HG03108 (cell line): ENCODE measurements at regions not wholly inside any gene's neighbourhood (a gene's known extent, or its start where the extent isn't known, plus 50 kb on each side); places are given as distances from the start of the nearest gene placed in this dataset.
"Not testable (repeated sequence)": the region's sequence is repeated elsewhere in the genome, so short reads cannot be mapped to it uniquely, and the experiment has no call there.

Source experiments
- ATAC-seq: cut with Tn5 transposase; IDR thresholded peaks from one replicate; pipeline ENCODE4 v1.9.1; 2021; ENCODE audit warnings: moderate library complexity; ENCODE audit not compliant: unreplicated experiment

DNA sequence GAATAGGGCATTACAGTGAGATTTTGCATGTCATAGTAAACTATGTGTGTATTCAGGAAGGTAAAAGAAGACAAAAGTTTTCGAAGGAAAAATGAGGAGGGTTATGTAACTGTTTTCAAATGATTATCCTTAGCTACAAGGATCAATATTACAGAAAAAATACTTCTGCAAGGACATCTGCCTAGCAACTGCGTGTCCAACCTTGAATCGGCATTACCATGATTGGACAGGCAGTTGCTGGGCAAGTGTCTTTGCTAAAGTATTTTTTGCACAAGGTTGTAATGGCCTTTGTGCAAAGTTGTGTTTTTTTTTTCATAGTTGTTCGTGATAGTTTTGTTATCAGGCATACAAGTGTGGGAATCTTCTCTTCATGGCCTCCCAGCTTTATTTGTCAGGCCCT is 136.8 kb downstream of the FASLG start:
- no peak for ATAC-seq

DNA sequence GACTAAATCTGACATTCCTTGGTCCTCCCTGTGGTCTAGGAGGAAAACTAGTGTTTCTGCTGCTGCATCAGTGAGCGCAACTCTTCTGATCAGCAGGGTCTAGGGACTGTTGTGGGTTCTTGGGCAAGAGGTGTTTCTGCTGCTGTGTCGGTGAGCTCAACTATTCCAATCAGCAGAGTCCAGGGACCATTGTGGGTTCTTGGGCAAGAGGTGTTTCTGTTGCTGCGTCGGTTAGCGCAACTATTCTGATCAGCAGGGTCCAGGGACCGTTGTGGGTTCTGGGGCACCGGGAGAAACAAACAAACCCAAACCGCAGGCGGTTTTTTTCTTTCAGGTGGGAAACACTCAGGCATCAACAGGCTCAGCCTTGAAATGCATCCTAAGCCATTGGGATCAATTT is 140.9 kb downstream of the FASLG start:
- not testable (repeated sequence) for ATAC-seq

GRCh38 chr1:172801771-172802322 is 142.9 kb downstream of the FASLG start:
- ATAC-seq, result no peak

- ATAC-seq, result no peak
Observed at GRCh38 chr1:172809750-172810149, 150.8 kb downstream of the FASLG start.

DNA sequence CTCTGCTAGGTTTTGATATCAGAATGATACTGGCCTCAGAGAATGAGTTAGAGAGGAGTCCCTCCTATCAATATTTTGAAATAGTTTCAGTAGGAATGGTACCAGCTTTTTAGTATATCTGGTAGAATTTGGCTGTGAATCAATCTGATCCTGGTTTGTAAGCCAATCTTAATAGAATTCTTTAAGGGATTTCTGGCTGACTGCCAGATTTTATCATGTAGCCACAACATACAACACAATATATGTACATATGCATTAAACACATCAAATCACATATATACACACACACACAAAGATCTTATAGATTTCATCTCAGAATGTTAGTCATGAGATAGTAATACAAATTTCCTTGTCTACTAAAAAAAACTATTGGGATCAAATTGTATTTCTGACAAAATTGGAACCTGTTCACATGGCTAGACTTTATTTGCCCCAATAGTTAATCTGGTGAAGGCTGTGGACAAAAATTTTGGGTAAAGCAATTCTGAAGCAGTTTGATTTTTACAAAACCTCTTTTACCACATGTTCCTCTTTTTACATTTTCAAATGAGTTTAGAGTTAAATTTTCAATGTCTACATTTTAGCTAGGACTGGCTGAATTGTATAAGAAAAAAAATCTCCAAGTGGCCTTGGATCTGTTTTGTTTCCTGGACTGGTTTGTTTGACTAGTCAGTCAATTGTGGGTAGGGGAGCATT is 151.7 kb downstream of the FASLG start:
- no peak for ATAC-seq

DNA sequence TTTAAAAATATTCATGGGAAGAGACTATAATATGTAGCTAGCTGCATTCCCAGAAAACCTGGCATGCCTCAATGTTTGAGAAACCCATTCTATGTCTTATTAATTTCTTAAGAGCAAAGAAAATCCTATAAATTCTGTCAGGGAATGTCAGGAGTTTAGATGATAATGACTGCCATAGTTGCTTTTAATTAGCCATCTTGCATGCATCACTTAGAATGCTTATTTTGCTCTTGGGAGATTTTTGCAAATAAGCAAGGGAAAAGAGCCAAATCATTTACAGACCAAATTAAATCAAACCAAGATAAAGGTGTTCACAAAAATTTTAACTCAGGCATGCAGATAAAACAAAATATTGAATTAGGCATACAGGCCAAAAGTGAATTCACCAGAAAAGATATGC is 152.8 kb downstream of the FASLG start:
- ATAC-seq, result no peak

DNA sequence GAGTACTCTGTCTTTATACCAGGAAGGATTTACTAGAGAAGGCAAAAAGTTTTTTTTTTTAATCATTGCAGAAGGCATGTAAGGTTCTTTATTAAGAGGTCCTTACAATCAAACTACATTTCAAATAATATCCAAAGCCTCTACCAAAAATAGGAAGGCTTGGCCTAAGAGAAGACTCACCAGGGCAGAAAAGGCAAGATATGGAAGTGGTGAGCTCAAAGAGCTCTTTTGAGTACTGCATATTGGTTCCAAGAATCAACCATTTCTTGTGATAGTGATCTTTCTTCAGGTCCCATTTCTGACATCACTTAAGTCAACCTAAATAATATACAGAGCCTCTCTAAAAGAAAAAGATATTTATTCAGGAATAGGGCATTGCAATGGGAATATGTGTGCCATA is 153.2 kb downstream of the FASLG start:
- no peak for ATAC-seq

DNA sequence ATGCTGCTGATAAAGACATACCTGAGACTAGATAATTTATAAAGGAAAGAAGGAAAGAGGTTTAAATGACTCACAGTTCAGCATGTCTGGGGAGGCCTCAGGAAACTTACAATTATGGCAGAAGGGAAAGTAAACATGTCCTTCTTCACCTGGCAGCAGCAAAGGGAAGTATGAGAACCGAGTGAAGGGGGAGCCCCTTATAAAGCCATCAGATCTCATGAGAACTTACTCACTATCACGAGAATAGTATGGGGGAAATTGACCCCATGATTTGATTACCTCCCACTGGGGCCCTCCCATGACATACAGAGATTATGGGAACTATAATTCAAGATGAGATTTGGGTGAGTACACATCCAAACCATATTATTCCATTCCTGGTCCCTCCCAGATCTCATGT is 154.4 kb downstream of the FASLG start:
- no peak for ATAC-seq

DNA sequence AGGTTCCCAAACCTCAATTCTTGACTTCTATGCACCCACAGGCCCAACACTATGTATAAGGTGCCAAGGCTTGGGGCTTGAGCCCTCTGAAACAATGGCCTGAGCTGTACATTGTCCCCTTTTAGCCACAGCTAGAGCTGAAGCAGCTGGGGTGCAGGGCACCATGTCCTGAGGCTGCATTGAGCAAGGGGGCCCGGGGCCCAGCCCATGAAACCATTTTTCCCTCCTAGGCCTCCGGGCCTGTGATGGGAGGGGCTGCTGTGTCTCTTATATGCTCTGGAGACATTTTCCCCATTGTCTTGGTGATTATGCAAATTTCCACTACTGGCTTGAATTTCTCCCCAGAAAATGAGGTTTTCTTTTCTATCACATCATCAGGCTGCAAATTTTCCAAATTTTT is 155.5 kb downstream of the FASLG start:
- no peak for ATAC-seq

DNA sequence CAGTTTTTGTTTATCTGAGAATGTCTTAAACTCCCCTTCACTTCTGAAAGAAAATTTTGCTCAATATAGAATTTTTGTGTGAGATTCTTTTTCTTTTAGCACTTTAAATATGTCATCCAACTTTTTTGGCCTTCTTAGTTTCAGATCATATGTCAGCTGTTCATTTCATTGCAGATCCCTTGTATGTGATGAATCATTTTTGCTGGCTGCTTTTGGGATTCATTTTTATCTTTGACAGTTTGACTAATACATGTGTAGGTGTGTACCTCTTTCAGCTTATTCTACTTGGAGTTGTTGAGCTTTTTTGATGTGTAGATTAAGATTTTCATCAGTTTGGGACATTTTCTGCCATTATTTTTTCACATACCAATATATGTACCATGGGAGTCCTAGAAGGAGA is 156.8 kb downstream of the FASLG start:
- no peak for ATAC-seq

GRCh38 chr1:172818841-172819527 is 160.1 kb downstream of the FASLG start:
- ATAC-seq, result peak; percentile 88

DNA sequence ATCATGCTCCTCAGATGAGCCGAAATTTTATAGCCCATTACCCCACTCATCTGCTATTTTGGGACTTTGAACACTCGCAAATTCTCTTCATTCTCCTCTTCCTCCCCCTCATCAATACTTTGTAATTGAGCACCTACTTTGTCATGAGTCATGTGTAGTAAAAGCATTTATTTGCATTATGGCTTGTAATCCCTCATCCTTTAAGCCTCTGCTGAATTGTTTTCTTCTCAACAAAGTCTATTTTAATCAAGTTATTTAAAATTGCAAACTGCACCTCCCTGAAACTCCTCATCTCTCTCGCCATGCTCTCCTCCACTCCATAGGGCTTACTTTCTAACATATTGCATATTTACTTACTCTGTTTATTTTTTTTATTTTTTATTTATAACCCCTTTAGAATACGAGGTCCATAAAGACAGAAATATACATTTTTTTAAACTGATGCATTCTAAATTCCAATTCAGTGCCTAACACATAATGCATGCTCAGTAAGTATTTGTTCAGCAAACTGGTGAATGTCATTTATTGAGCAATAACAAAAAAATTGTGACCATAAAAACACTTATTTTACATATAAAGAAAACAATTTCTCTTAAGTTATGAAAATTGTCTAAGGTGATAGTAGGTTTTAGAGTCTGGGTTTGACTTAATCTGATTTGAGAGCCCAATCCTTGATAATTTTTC is 161.7 kb downstream of the FASLG start:
- no peak for ATAC-seq

DNA sequence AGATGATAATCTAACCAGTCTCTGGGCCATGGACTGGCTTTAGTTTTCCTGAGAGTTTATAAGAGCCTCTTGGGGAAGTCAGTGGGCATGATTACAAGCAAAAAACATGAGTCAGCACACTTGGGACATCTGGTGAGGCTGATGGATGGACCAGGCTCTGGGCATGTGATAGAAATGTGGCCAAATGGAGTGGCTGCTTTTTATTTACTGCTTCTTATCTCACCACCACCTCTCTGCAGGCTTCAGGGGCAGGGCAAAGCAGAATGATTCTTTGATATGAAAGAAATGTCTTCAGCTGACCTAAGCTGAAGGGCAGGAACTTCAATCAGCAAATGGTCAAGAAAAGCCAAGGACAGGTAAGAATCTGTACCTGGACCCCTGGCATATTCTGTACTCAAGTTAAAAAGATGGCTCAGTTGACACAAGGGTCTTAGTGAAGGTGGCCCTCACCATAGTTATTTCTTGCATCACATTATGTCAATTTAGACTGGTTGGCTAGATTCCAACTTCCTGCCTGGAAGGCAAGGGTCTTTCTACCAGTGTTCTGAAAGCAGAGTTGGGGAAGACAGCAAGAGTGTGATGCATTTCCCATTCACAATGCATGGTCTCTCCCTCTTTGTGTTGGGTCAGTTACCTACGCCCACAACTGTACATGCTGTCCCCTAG is 162.8 kb downstream of the FASLG start:
- ATAC-seq, result no peak

DNA sequence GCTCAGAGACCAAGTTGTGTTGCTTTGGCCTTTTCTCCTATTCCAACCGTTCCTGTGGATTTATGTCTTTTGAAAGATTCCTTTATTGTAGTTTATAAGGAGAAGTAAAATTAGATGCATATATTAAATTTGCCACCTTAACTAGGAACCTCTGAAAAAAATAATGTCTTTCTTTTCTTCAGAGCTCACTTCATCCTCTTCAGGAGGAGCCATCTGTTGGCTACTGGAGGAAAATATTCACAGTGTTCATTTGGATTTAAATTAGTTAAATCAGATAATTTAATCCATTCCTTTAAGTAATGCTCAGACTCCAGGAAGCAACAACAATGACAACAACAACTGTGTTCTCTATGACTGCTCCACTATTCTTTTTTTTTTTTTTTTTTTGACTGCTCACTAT is 164.0 kb downstream of the FASLG start:
- no peak for ATAC-seq

DNA sequence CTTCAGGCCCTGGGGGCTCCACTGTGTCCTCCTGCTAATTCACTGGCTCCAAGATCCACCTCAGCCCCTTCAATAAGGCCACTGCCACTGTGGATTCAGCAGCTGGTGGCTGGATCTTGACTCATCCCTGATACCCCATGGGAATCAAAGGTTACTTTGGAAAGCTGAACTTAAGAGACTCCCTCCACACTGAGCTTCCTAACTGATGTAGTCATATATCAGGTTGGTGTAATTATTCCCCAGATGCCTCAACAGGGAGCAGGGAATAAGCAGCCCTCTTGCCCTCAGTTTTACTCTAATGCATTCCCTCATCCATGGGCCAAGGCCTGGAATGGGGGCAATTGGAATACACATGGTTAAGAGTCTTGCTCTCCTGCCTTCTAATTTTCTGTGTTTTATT is 164.6 kb downstream of the FASLG start:
- ATAC-seq, result no peak

DNA sequence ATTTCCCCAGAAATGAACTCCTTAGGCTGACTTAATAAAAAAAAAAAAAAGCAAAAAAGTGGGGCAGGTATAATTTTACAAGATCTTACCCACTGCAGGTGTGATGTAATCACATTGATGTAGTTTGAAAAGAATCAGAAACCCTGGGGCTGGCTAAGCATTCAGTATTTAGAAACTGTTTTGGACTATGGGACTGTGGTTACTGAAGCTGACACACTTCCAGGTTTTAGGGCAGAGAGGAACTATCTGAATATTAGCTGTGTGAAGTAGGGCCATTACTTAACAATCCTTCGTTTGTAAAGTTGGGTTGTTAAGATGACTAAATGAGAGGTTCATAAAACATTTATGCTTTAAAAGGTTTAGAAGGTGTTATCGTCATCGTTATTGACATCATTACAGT is 165.3 kb downstream of the FASLG start:
- no peak for ATAC-seq

DNA sequence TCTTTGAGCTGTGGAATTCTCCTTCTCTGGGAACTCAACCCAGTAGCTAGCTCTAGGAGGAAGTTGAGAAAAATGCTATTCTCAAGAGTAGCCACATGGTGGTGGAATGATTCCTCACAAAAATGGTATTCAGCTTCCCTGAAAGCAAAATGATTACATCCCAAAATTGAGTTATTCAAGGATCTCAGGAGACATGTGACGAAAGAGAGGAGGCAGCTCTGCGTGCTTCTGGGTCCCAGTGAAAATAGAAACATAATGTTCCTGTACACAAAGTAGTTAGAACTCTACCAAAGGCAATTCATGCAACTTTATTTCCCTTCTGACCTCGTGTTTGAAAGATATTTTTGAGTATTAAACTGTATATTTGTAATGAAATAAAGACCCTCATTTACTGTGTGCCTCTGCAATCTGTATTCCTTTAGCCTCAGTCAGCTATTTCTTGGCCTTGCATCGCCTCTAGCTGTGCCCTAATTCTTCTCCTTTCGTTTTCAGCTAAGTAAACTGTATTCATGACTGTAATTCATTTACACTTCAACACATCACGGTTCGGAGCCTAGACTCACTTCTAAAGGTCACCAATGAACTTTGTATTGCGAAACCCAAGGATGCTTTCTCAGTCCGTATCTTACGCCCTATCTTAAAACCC is 167.3 kb downstream of the FASLG start:
- no peak for ATAC-seq

DNA sequence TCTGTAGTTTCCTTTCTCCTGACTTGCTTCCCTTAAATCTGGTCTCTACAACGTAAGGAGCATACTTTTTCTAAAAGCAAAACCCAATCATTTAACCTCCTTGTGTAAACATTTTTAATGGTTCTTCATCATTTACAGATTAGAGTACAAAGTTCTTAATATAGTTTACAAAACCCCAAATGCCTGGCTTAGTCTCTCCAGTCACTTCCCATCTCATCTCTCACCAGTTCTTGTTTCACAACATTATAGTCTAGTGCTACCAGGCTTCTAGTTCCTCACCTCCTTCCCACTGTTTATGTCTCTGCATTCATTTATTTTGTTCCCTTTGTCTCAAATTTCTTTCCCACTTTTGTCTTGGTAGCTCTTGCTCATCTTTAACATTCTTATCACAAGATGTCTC is 168.4 kb downstream of the FASLG start:
- ATAC-seq, result no peak

DNA sequence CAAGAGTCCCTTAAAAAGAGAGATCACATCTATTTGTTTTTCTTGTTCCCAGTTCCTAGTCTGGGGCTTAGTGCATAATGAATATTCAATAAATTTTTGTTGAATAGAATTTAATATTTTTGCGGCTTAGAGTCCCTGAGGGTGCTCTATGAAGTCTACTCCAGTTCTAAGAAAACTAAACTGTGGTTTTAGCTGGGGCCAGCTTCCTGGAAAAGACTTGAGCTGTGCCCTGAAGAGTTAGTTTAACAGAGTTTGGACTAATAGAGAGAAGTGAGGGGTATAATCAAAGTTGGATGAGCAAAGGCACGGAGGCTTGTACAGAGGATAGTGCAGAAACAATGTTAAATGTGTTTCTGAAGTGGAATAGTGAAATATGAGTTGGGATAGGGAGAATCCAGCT is 168.9 kb downstream of the FASLG start:
- ATAC-seq, result no peak

DNA sequence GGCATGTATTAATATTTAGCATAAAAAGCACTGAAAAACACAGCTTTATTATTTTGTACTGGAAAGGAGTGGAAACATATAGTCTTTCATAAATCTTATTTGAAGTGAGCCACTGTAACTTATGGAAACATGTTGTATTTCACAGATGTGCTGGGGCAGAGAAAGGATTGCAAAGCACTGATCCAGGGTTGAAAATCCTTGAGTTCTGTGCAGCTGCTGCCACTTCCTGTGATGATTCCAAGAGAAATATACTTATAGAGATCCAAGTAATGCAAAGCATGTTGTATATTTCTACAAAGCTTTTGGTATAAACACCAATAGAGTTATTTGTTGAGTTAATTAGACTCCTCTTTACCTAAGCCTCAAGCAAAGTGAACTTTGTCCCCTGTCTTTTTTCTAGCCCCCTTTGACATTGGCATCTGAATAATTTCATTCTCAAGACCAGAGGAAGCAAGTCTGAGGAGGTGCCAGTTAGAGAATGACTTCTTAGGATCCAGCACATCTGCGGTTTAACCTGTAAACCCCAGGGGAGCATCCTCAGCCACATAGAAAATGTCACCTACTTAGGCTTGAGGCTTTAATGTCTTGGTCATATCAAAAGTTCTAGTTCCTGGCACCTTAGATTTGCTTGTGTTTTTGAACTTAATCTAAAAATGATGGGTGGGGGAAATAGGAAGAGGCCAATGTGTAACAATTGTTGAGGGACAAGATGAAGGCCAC is 173.3 kb downstream of the FASLG start:
- ATAC-seq, result no peak
